ENCODE measurements at regions not wholly inside any gene's neighbourhood (a gene's known extent, or its start where the extent isn't known, plus 50 kb on each side); places are given as distances from the start of the nearest gene placed in this dataset.

DNA sequence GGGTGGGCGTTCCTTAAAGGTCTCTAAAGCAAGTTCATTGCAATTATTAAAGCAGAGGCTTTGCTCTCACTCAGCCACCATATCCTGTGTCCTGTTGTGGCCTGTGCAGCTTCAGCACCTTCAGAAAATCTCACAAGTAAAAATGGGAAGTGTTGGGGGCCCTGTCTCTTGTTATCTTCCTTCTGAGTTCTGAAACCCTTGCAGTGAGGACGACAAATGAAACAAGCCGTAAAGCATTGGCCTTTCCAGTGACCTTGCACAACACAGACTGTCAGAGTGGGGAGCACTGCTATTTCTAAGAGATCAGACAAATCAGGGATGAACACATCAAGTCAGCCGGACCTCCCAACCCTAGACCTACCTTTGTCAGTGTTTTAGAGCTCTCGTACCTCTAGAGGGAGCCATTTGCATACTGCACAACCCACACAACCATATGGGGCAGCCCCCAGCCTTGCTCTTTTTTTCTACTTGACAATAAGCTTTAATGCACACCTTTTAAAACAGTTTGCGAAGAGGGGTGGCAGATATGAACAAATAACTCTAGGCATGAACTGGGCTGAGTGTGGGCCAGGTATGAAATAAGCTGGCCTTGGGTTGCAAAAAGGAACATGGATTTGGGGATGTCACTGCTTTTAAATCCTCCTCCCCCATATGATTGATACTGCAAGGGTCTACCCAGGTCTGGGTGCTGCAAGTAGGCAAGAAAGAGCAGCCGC, 89.8 kb downstream of the KATNIP start (continued):
- peak; percentile 36; the same call in 1 of the 2 replicates for TF ChIP-seq SMC3 (conservative IDR thresholded peaks at IDR 0.05; ENCODE audit: insufficient read depth, low read depth, low read length)
- TF ChIP-seq, protein P1, sequence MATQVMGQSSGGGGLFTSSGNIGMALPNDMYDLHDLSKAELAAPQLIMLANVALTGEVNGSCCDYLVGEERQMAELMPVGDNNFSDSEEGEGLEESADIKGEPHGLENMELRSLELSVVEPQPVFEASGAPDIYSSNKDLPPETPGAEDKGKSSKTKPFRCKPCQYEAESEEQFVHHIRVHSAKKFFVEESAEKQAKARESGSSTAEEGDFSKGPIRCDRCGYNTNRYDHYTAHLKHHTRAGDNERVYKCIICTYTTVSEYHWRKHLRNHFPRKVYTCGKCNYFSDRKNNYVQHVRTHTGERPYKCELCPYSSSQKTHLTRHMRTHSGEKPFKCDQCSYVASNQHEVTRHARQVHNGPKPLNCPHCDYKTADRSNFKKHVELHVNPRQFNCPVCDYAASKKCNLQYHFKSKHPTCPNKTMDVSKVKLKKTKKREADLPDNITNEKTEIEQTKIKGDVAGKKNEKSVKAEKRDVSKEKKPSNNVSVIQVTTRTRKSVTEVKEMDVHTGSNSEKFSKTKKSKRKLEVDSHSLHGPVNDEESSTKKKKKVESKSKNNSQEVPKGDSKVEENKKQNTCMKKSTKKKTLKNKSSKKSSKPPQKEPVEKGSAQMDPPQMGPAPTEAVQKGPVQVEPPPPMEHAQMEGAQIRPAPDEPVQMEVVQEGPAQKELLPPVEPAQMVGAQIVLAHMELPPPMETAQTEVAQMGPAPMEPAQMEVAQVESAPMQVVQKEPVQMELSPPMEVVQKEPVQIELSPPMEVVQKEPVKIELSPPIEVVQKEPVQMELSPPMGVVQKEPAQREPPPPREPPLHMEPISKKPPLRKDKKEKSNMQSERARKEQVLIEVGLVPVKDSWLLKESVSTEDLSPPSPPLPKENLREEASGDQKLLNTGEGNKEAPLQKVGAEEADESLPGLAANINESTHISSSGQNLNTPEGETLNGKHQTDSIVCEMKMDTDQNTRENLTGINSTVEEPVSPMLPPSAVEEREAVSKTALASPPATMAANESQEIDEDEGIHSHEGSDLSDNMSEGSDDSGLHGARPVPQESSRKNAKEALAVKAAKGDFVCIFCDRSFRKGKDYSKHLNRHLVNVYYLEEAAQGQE (IDR thresholded peaks at IDR 0.05; ENCODE audit: borderline replicate concordance) = peak; percentile 11; the same call in 1 of the 2 replicates
- TF ChIP-seq, protein P1 (CRISPR knock-in tag; IDR thresholded peaks at IDR 0.05; ENCODE audit: low read depth) = no peak
- TF ChIP-seq RAD21 (CRISPR knock-in tag; conservative IDR thresholded peaks at IDR 0.05 in 1 of 2, IDR thresholded peaks at IDR 0.05 in 1 of 2) = peak; percentile 29 to 62
